GM23338 (cell line): ENCODE measurements at regions not wholly inside any gene's neighbourhood (a gene's known extent, or its start where the extent isn't known, plus 50 kb on each side); places are given as distances from the start of the nearest gene placed in this dataset. TPM values are rescaled to one million over a fixed set of nuclear protein-coding genes. Genes with fewer than 3 reads are reported as not detected.

Experiments used
- microRNA-seq: library from miRNA; unstranded; fragments of <30 nt; microRNA quantifications from one replicate; pipeline ENCODE4, GENCODE V29; 2017
- small RNA-seq: library from RNA; depleted of rRNA; stranded (forward); fragments of <200 nt; gene quantifications from one replicate; pipeline ENCODE3, GENCODE V24; 2014; ENCODE audit warnings: low replicate concordance
- TF ChIP-seq, protein P1 (sequence below), 2 experiments: fragments of 200-600 bp in 1 of 2; sonication (generic) in 1 of 2; conservative IDR thresholded peaks; 2 replicates each; pipeline versions ENCODE4 v1.5.1 to v1.6.1; 2016 to 2017; ENCODE audit warnings: antibody characterized with exemption in 2 of 2, low read depth in 2 of 2, mild to moderate bottlenecking in 2 of 2, moderate library complexity in 1 of 2

DNA sequence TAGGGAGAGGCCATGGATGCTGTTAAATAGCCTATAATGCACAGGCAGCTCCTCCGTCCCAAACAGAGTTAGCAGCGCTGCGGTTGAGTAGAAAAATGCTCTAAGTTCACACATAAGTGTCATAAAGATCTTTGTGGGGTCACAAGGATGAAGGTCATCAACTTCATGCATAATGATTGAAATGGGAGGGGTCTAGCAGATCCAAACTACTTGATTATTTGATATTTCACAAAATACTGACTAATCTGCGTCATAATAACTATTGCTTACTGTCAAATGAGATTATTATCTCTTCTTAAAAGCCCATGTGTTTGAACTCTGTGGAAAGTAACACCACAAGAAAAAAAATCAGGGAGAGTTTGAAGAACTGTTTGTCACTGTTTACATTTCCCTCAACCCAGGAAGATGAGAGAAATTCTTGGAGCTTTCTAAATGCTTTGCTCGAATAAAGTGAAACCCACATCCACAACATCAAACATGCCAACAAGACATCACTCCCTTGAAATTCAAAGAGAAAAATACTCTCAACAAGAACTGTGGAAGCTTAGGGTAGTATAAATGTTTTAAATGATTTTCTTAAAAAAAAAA is 50.5 kb upstream of the CREB1 start (continued):
- TF ChIP-seq, protein P1, sequence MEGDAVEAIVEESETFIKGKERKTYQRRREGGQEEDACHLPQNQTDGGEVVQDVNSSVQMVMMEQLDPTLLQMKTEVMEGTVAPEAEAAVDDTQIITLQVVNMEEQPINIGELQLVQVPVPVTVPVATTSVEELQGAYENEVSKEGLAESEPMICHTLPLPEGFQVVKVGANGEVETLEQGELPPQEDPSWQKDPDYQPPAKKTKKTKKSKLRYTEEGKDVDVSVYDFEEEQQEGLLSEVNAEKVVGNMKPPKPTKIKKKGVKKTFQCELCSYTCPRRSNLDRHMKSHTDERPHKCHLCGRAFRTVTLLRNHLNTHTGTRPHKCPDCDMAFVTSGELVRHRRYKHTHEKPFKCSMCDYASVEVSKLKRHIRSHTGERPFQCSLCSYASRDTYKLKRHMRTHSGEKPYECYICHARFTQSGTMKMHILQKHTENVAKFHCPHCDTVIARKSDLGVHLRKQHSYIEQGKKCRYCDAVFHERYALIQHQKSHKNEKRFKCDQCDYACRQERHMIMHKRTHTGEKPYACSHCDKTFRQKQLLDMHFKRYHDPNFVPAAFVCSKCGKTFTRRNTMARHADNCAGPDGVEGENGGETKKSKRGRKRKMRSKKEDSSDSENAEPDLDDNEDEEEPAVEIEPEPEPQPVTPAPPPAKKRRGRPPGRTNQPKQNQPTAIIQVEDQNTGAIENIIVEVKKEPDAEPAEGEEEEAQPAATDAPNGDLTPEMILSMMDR (conservative IDR thresholded peaks at IDR 0.05; ENCODE audit: low read depth in 2 of 2), result no peak

Small RNA genes lying in the stretch of these regions (microRNA-seq; reads per million reads assigned to microRNA genes)
- not detected for gene MIR1302-4

Small RNA genes lying in the stretch of these regions (small RNA-seq; reads per million reads assigned to genes)
- not detected for gene MIR1302-4
